MM.1S (cell line): ENCODE measurements at regions not wholly inside any gene's neighbourhood (a gene's known extent, or its start where the extent isn't known, plus 50 kb on each side); places are given as distances from the start of the nearest gene placed in this dataset.
"Not testable (repeated sequence)": the region's sequence is repeated elsewhere in the genome, so short reads cannot be mapped to it uniquely, and the experiment has no call there.

Source experiments
- DNase-seq: peaks from one replicate; pipeline ENCODE4 v3.0.0-alpha.2; 2015
- H2AFZ ChIP-seq: fragments of 300-600 bp; sonication (generic); 2 replicates; pipeline ENCODE4 v1.6.0; 2016; ENCODE audit warnings: antibody characterized with exemption, low read length
- H3F3A ChIP-seq: fragments of 300-600 bp; sonication (generic); 2 replicates; pipeline ENCODE4 v1.6.1; 2016; ENCODE audit warnings: mild to moderate bottlenecking, antibody characterized with exemption, low read length, moderate library complexity, mixed read lengths; ENCODE audit not compliant: insufficient read depth
- H3K27ac ChIP-seq: fragments of 300-600 bp; sonication (generic); 2 replicates; pipeline ENCODE4 v1.5.1; 2016; ENCODE audit warnings: mild to moderate bottlenecking, low read length
- H3K27me3 ChIP-seq: fragments of 300-600 bp; sonication (generic); replicated peaks from 2 replicates; pipeline ENCODE4 v1.6.0; 2016; ENCODE audit warnings: low read length; ENCODE audit not compliant: insufficient read depth
- H3K36me3 ChIP-seq: fragments of 300-600 bp; sonication (generic); replicated peaks from 2 replicates; pipeline ENCODE4 v1.6.1; 2016; ENCODE audit warnings: mild to moderate bottlenecking, low read length, mixed read lengths; ENCODE audit not compliant: insufficient read depth
- H3K4me1 ChIP-seq: fragments of 300-600 bp; sonication (generic); 2 replicates; pipeline ENCODE4 v1.6.1; 2016; ENCODE audit warnings: low read length, mixed read lengths
- H3K4me2 ChIP-seq: fragments of 300-600 bp; sonication (generic); 2 replicates; pipeline ENCODE4 v1.6.0; 2016; ENCODE audit warnings: low read depth, low read length
- H3K4me3 ChIP-seq: fragments of 300-600 bp; sonication (generic); 2 replicates; pipeline ENCODE4 v1.5.1; 2016; ENCODE audit warnings: low read length, mixed read lengths
- H3K79me2 ChIP-seq: fragments of 300-600 bp; sonication (generic); 2 replicates; pipeline ENCODE4 v1.6.1; 2016; ENCODE audit warnings: mixed run types, low read length, mixed read lengths
- H3K9ac ChIP-seq: fragments of 300-600 bp; sonication (generic); 2 replicates; pipeline ENCODE4 v1.6.1; 2016; ENCODE audit warnings: low read length, mixed read lengths
- H3K9me2 ChIP-seq: fragments of 300-600 bp; sonication (generic); replicated peaks from 2 replicates; pipeline ENCODE4 v1.6.1; 2016; ENCODE audit warnings: mild to moderate bottlenecking, low read length, mixed read lengths; ENCODE audit not compliant: insufficient read depth
- H3K9me3 ChIP-seq: fragments of 300-600 bp; sonication (generic); replicated peaks from 2 replicates; pipeline ENCODE4 v1.6.1; 2016; ENCODE audit warnings: mild to moderate bottlenecking, low read length, mixed read lengths; ENCODE audit not compliant: insufficient read depth
- H4K20me1 ChIP-seq: fragments of 300-600 bp; sonication (generic); 2 replicates; pipeline ENCODE4 v1.6.1; 2016; ENCODE audit warnings: mild to moderate bottlenecking, low read length, moderate library complexity, mixed read lengths; ENCODE audit not compliant: insufficient read depth
- EZH2 ChIP-seq: fragments of 300-600 bp; sonication (generic); optimal IDR thresholded peaks from 2 replicates; pipeline ENCODE3; 2017; ENCODE audit warnings: low read depth, mild to moderate bottlenecking, antibody characterized with exemption, low read length, mixed read lengths
- EZH2phosphoT487 ChIP-seq: fragments of 300-600 bp; sonication (generic); IDR thresholded peaks from 2 replicates; pipeline ENCODE4 v1.6.1; 2018; ENCODE audit warnings: antibody characterized with exemption, low read length
- TF ChIP-seq, protein P1 (sequence below): fragments of 300-600 bp; sonication (generic); IDR thresholded peaks from 2 replicates; pipeline ENCODE4 v1.5.1; 2016; ENCODE audit warnings: antibody characterized with exemption, low read length, mixed read lengths

DNA sequence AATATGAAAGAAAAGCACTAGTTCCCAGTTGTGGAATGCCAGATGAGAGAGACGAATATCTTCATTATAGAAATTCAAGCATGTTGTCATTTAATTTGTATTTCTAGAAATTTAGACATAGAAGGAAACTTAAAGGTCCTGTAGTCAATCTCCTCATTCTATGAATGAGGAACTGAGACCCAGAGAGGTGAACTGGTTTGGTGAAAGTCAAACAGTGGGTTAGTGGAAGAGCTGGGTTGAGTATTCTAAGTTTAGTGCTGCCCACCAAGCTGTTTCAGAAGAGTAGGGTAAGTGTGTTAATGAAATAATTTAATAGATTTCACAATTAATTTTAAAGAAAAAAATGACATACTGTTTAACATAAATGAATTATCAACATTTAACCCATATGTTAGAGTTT, 655.2 kb downstream of the FAM133A start:
- H3K9ac ChIP-seq = no peak overlapping the region
- H3K36me3 ChIP-seq = no peaks in the 10 kb centered on the region
- H4K20me1 ChIP-seq = no peaks in the 10 kb centered on the region
- H3F3A ChIP-seq = no peaks in the 10 kb centered on the region
- H3K4me3 ChIP-seq = no peak overlapping the region
- no peaks in the 10 kb centered on the region for H3K27me3 ChIP-seq
- H3K9me2 ChIP-seq = no peaks in the 10 kb centered on the region
- H3K4me1 ChIP-seq = no peaks in the 10 kb centered on the region
- H2AFZ ChIP-seq = no peak overlapping the region
- H3K79me2 ChIP-seq = no peaks in the 10 kb centered on the region
- TF ChIP-seq, protein P1, sequence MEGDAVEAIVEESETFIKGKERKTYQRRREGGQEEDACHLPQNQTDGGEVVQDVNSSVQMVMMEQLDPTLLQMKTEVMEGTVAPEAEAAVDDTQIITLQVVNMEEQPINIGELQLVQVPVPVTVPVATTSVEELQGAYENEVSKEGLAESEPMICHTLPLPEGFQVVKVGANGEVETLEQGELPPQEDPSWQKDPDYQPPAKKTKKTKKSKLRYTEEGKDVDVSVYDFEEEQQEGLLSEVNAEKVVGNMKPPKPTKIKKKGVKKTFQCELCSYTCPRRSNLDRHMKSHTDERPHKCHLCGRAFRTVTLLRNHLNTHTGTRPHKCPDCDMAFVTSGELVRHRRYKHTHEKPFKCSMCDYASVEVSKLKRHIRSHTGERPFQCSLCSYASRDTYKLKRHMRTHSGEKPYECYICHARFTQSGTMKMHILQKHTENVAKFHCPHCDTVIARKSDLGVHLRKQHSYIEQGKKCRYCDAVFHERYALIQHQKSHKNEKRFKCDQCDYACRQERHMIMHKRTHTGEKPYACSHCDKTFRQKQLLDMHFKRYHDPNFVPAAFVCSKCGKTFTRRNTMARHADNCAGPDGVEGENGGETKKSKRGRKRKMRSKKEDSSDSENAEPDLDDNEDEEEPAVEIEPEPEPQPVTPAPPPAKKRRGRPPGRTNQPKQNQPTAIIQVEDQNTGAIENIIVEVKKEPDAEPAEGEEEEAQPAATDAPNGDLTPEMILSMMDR = no peak
- no peak for TF ChIP-seq EZH2
- no peak for TF ChIP-seq EZH2phosphoT487
- H3K27ac ChIP-seq = no peak overlapping the region
- no peaks in the 10 kb centered on the region for H3K9me3 ChIP-seq
- no peak overlapping the region for H3K4me2 ChIP-seq
- DNase-seq = no peak

DNA sequence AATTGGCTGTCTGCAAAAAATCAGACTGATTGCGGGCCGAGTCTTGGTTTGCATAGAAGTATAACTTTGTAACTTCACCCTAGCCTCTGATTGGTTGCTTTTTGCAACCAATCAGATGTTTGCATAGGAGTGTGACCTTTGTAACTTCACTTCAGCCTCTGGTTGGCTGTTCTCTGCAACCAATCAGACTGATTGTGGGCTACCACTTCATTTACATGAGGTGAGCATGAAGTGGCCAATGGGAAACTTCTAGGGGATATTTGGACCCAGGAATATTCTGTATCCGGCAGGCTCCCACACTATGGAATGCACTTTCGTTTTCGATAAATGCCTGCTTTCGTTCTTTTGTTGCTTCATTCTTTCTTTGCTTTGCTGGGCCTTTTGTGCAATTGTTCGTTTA, 667.7 kb downstream of the FAM133A start:
- not testable (repeated sequence) for H3K4me2 ChIP-seq, H3K9ac ChIP-seq, H3K27ac ChIP-seq, H2AFZ ChIP-seq, H3K36me3 ChIP-seq, H3K9me3 ChIP-seq, DNase-seq, H3F3A ChIP-seq, H3K27me3 ChIP-seq, H3K4me3 ChIP-seq, H3K4me1 ChIP-seq, H3K9me2 ChIP-seq, H3K79me2 ChIP-seq, H4K20me1 ChIP-seq

DNA sequence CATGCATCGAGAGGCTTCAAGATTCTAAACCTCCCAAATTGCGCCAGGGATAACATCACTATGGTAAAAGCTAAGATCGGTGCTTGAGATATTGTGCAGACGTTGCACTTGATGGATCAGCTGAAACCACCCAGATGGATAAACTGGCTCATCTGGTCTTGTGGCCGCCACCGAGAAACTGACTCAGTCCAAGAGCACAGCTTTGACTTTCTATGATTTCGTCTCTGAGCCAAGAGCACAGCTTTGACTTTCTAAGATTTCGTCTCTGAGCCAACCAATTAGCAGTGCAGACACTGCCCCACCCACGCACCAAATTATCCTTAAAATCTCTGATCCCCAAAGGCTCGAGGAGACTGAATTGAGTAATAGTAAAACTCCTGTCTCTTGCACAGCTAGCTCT, 687.2 kb downstream of the FAM133A start:
- H3K4me2 ChIP-seq = no peak overlapping the region
- no peak overlapping the region for H2AFZ ChIP-seq
- no peaks in the 10 kb centered on the region for H4K20me1 ChIP-seq
- no peak for DNase-seq
- no peaks in the 10 kb centered on the region for H3K79me2 ChIP-seq
- no peaks in the 10 kb centered on the region for H3K36me3 ChIP-seq
- no peak overlapping the region for H3K9ac ChIP-seq
- H3K27ac ChIP-seq = no peak overlapping the region
- no peaks in the 10 kb centered on the region for H3K9me3 ChIP-seq
- H3K4me1 ChIP-seq = no peaks in the 10 kb centered on the region
- no peaks in the 10 kb centered on the region for H3F3A ChIP-seq
- no peaks in the 10 kb centered on the region for H3K27me3 ChIP-seq
- no peak for TF ChIP-seq EZH2phosphoT487
- TF ChIP-seq, protein P1 = no peak
- TF ChIP-seq EZH2 = no peak
- no peak overlapping the region for H3K4me3 ChIP-seq
- H3K9me2 ChIP-seq = no peaks in the 10 kb centered on the region

DNA sequence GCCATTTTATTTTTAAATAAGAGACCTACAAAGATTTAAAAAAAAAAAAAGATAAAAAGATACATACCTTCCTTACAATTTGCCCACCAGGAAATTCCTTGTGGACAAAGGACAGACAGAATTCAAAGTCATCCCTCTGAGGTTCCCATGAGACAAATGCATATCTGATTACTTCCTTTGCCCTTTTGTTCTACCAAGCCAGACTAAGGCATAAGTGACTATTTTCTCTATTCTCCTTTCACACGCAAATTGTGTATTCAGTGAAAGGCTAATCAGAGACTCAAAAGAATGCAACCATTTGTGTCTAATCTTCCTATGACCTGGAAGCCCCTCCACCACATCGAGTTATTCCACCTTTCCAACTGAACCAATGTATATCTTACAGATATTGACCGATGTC, 691.7 kb downstream of the FAM133A start:
- no peaks in the 10 kb centered on the region for H3K9me3 ChIP-seq
- no peak overlapping the region for H2AFZ ChIP-seq
- no peaks in the 10 kb centered on the region for H4K20me1 ChIP-seq
- no peaks in the 10 kb centered on the region for H3F3A ChIP-seq
- H3K27ac ChIP-seq = no peak overlapping the region
- H3K79me2 ChIP-seq = no peaks in the 10 kb centered on the region
- no peak overlapping the region for H3K4me3 ChIP-seq
- DNase-seq = no peak
- no peaks in the 10 kb centered on the region for H3K27me3 ChIP-seq
- no peaks in the 10 kb centered on the region for H3K4me1 ChIP-seq
- H3K9me2 ChIP-seq = no peaks in the 10 kb centered on the region
- no peak overlapping the region for H3K4me2 ChIP-seq
- no peak overlapping the region for H3K9ac ChIP-seq
- H3K36me3 ChIP-seq = no peaks in the 10 kb centered on the region
- TF ChIP-seq, protein P1 = no peak
- no peak for TF ChIP-seq EZH2
- no peak for TF ChIP-seq EZH2phosphoT487
